Fibroblast of mammary gland (primary cell): ENCODE measurements at regions not wholly inside any gene's neighbourhood (a gene's known extent, or its start where the extent isn't known, plus 50 kb on each side); places are given as distances from the start of the nearest gene placed in this dataset.
"Not testable (repeated sequence)": the region's sequence is repeated elsewhere in the genome, so short reads cannot be mapped to it uniquely, and the experiment has no call there.

ENCODE experiments used
- DNase-seq: peaks from one replicate; pipeline ENCODE4 v3.0.0-alpha.2; 2010; ENCODE audit warnings: low read depth
- H3K4me3 ChIP-seq: 2 replicates; pipeline ENCODE4 v1.5.1; 2011; ENCODE audit warnings: low read depth, mild to moderate bottlenecking, low read length, moderate library complexity; ENCODE audit not compliant: control insufficient read depth
- TF ChIP-seq, protein P1 (sequence below): conservative IDR thresholded peaks from 2 replicates; pipeline ENCODE4 v1.5.1; 2011; ENCODE audit warnings: low read depth, low read length, inconsistent platforms; ENCODE audit not compliant: control insufficient read depth, insufficient read depth

- no peak for DNase-seq
- TF ChIP-seq, protein P1, sequence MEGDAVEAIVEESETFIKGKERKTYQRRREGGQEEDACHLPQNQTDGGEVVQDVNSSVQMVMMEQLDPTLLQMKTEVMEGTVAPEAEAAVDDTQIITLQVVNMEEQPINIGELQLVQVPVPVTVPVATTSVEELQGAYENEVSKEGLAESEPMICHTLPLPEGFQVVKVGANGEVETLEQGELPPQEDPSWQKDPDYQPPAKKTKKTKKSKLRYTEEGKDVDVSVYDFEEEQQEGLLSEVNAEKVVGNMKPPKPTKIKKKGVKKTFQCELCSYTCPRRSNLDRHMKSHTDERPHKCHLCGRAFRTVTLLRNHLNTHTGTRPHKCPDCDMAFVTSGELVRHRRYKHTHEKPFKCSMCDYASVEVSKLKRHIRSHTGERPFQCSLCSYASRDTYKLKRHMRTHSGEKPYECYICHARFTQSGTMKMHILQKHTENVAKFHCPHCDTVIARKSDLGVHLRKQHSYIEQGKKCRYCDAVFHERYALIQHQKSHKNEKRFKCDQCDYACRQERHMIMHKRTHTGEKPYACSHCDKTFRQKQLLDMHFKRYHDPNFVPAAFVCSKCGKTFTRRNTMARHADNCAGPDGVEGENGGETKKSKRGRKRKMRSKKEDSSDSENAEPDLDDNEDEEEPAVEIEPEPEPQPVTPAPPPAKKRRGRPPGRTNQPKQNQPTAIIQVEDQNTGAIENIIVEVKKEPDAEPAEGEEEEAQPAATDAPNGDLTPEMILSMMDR, result no peak
- H3K4me3 ChIP-seq, result no peak overlapping the region
Observed at GRCh38 chr14:40684328-40684727, 922.3 kb upstream of the LRFN5 start.

DNA sequence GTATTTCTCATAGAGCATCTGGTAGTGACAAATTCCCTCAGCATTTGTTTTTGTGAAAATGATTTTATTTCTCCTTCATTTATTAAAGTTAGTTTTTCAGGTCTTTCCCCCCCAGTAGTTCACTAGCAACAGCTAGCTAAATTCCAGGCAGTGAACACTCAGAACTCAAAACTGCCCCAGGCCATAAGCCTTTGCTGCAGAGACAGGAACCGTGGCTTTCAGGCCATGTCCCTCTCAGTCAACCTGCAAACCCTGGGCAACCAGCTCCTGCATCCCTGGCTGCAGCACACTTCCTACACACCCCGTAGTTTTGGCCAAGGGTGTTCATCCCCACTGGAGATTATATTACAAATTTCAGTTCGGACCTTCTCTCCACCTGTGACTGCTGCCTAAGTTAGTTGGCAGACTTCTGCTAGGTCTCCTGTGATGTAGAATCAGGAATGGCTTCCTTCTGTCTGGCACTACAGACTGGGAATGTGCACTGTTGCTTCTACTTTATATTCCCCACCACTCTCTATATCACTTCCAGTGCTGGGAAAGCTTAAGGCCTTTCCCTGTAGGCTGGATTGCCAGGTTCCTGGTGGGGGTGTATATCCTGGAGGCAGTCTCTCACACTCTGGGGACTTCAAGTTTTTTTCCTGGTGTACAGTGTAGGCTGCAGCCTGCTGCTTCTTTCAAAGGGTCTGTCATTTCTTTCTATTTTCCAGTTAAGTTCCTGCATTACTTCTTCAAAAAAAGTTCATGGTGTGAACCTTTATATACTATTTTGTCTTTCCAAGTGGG is 924.4 kb upstream of the LRFN5 start:
- DNase-seq, result no peak
- TF ChIP-seq, protein P1, result no peak

DNA sequence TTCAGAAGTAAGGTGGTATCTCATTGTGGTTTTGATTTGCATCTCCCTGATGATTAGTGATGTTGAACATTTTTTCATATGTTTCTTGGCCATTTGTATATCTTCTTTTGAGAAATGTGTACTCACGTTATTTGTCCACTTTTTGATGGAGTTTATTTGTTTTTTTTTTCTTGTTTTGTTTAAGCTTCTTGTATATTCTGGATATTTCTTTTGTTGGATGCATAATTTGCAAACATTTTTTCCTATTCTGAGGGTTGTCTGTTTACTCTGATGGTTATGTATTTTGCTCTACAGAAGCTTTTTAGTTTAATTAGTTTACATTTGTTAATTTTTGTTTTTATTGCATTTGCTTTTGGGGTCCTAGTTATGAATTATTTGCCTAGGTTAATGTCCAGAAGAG is 927.4 kb upstream of the LRFN5 start:
- H3K4me3 ChIP-seq, result no peak overlapping the region
- DNase-seq, result no peak

More for the DNA sequence above, 924.4 kb upstream of the LRFN5 start:
- no peak overlapping the region for H3K4me3 ChIP-seq

GRCh38 chr14:40677206-40677605 is 929.5 kb upstream of the LRFN5 start:
- not testable (repeated sequence) for DNase-seq, H3K4me3 ChIP-seq

More for the DNA sequence above, 927.4 kb upstream of the LRFN5 start:
- TF ChIP-seq, protein P1, result no peak

- no peak for DNase-seq
- TF ChIP-seq, protein P1, result no peak
- no peak overlapping the region for H3K4me3 ChIP-seq
Observed at GRCh38 chr14:40674502-40674901, 932.2 kb upstream of the LRFN5 start.

DNA sequence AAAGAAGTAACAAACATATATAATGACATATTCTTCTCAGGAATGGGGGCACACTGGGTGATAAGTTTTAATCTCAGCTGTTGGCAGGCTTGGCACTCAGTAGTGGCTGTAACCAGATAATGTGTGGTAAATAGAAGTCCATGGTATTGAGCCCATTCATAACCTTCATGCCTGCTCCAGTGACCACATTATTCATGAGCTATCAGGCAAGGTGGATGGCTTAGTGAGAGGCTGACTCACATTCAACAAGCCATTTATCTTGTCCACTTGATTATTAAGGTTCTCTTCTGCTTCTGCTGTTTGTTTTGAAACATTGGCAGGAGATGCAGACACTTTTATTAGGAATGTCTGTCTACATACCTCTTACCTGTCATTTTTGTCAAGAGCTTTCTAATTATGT is 950.4 kb upstream of the LRFN5 start:
- H3K4me3 ChIP-seq, result no peak overlapping the region
- DNase-seq, result no peak
- TF ChIP-seq, protein P1, result no peak

GRCh38 chr14:40652089-40652691 is 954.5 kb upstream of the LRFN5 start:
- TF ChIP-seq, protein P1, result no peak
- DNase-seq, result no peak
- H3K4me3 ChIP-seq, result no peak overlapping the region
